COLO668 (cell line): ENCODE measurements at regions not wholly inside any gene's neighbourhood (a gene's known extent, or its start where the extent isn't known, plus 50 kb on each side); places are given as distances from the start of the nearest gene placed in this dataset.
"Not testable (repeated sequence)": the region's sequence is repeated elsewhere in the genome, so short reads cannot be mapped to it uniquely, and the experiment has no call there.

Experiments
- DNase-seq: peaks from one replicate; lab custom pipeline; 2025; ENCODE audit not compliant: unreplicated experiment; lab: John Stamatoyannopoulos, UW

DNA sequence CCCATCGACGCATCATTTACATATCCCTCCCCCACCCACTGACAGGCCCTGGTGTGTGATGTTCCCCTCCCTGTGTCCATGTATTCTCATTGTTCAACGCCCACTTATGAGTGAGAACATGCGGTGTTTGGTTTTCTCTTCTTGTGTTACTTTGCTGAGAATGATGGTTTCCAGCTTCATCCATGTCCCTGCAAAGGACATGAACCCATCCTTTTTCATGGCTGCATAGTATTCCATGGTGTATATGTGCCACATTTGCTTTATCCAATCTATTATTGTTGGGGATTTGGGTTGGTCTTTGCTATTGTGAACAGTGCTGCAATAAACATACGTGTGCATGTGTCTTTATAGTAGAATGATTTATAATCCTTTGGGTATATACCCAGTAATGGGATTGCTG lies 243.3 kb downstream of the TTC6 start:
- DNase-seq, result not testable (repeated sequence)

DNA sequence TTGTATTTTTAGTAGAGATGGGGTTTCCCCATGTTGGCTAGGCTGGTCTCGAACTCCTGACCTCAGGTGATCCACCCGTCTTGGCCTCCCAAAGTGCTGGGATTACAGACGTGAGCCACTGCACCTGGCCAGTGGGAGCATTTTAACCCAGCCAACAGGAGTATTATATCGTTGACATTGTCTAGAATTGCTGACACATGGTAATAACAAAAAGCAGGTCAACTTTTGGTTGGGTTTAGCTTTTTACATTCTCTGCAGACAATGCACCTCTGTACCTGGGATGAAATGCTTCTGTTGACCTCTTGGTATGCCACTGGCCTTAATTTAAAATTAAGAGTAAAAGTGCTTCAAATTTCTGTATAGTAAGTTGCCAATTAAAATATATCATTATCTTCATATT lies 245.6 kb downstream of the TTC6 start:
- DNase-seq, result not testable (repeated sequence)

DNA sequence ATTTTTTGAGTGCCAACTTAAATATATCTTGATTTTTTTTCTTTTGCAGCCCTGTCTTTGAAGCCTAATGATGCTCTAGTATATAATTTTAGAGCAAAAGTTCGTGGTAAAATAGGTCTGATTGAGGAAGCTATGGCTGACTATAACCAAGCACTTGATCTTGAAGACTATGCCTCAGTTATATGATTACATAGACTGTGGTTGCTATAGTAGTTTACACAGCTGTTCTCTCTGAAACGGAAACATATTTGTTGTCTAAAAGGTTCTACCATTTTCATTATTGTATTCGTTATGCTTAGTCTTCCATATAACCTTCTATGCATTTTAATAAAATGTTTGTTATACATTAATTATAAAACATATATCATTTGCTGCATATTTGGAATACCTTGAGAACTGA lies 246.7 kb downstream of the TTC6 start:
- no peak for DNase-seq

DNA sequence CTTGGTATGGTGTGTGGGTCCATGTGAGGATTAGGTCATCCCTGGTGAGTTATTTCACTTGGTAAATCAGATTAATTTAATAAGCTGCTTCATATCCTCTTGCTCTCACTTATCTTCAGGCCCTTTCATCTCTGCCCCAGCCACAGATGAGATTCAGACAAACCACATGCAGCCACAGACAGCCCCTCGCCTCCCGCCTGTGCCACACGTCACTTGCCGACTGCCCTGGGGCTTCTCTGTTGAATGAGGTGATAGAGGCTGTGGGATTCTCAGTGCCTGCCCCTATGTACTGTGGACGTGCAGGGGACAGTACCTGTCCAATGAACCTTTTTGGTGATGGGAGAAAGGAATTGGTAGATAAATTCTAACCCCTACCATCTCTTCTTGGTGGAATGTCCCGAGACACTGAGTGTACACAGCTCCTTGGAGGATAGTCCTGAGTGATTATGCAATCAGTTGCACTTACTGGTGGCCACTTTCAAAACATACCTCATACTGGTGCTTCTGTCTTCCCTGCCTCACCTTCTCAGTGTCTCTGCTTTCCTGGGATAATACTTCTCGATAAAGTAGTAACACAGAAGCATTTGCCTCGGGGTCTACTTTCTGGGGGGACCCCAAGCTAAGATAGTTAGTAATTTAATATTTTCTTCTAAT lies 248.7 kb downstream of the TTC6 start:
- DNase-seq, result no peak

DNA sequence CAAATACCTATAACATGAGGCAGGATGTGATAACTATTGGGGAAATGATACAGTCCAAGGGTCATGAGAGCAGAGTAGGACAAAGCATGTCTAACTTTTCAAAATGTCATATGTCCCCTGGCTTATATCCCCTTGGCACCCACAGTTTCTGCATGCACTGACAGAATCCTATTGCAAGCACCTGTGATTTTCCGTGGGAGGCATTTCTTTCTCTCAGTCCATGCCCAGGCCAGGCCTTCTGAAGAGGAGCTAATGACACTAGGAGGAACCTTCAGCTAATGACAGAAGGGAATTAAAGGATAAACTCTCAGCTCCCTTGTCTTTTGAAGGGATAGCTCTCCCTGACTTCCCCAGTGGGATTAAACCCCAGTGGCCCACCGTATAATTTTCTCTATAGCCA lies 249.2 kb downstream of the TTC6 start:
- no peak for DNase-seq

DNA sequence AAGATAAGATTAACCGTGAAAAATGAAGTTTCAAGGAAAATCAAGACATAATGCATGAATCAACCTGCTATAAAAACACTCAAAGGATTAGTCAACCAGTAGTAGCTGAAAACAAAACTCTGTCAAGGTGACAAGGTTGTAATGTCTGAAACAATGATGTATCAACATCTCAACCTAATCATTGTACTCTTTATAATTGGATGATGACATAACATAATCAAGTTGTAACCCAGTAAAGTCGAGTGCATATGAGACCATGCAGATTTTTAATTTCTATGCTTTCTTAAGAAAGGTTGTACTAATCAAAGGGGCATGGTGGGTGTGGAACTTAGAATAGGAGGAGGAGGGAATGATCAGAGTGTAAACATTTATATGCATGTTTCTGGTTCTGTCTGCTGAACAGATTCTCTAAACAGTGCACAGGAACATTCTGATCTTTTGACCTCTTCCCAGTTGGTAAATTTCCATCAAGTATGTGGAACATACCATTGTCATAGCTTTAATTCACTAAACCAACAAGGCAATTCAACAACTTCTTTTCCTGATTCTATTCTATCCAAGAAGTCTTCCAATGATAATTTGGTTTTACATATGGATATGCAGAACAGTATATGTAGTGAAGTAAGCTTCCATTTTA lies 253.7 kb downstream of the TTC6 start:
- no peak for DNase-seq

DNA sequence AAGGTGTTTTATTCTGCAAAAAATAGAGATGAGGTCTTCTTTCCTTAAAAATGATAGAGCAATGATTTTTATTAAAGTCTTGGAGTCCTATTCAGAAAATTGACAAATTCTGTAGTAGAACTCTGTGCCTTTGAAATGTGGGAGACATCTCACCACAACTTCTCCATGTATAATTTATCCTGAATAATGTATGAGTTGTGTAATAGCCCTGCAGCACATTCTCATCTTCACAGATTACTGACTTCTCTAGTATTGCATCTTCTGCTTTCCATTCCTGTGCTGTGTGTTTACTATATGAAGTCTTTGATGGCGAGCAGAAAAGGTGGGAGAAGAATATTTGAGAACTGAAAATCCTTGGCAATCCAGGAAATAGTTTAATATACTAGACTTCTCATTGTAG lies 255.6 kb downstream of the TTC6 start:
- no peak for DNase-seq

DNA sequence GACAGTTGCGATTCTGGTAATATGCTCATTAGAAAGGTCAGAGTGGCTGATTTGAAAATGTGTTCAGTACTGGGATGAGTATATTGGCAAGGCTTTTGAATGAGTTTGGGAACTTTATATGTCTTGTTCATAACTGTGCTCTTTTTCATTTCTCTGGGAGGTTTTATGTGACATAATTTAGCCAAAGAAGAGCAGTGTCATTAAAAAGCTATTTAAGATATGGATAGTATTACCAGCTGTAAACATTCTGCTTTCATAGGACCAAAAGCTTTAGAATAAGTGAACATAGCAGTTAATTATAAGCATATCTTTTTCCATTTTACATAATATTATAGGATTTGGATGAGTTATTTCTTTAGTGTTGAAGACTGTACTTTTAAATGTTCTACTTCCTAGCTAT lies 260.4 kb downstream of the TTC6 start:
- no peak for DNase-seq

DNA sequence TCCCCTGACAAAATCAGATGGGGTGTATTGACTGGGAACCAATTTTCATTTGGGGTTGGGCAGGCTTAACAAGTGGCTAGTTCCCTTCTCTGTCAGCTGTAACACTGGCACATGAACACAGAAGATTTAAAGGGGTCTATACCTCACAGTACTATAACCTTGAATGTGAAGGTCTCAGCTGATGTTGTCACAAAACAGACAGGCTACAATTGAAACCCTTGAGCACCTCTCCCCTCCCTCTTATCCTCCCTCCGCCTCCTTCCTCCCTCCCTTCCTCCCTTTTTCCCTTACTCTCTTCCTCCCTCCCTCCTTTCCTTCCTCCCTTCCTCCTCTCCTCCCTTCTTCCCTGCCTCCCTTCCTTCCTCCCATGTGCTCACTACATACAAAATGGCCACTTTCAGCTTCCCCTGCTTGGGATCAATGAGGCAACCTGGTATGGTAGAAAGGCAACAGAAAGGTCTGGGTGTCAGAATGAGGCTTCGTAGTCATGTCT lies 262.4 kb downstream of the TTC6 start:
- no peak for DNase-seq

DNA sequence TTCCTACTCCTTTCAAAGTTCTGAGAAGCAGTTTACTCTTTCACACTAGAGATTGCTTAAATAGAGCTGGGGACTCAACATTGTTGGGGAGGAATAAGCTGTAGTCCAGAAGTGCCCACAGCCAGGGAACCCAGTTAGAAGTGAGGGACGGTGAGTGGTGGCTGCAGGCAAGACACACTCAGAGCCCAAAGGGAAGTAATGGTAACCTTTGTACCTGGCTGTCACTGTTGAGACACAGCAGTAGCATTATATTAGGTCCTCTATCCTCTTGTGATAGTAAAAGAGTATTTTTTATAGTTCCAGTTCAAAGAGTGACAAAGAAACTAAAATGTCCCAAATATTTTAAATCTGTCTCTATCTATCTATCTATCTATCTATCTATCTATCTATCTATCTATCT lies 263.3 kb downstream of the TTC6 start:
- DNase-seq, result no peak

DNA sequence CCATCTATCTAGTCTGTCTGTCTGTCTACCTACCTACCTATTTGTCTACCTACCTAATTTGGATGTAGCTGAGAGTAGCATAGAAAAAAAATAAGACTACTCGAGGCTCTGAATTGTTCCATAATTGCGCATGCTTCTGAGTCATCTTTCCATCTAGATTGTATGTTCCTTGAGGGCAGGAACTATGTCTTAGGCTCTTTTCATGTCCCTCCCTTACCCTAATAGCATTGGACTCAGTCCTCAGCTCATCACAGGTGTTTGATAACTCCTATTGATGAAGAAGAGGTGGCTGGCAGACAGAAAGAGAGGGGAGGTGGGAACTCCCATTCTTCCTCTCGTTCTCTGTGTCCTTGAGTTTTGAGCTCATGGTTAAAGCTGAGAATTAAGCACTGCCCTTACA lies 263.7 kb downstream of the TTC6 start:
- DNase-seq, result no peak

DNA sequence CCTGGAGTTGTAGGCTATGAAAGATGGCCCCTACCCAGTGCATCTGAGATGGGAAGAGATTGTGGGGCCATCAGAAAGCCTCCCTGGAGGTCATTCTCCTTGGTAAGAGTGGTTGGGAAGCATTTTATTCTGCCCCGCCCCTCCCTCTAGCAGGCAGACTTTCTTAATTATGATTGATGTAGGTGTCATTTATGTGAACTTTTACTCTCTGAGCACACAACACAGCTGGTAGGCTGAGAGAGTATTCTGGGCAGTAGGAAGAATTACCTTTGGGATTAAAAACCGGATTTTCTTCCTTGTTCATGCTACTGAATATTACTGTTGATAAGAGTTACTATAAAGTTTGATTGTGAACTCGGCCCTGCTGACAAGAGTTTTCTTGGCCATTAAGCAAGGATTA lies 266.8 kb downstream of the TTC6 start:
- no peak for DNase-seq

DNA sequence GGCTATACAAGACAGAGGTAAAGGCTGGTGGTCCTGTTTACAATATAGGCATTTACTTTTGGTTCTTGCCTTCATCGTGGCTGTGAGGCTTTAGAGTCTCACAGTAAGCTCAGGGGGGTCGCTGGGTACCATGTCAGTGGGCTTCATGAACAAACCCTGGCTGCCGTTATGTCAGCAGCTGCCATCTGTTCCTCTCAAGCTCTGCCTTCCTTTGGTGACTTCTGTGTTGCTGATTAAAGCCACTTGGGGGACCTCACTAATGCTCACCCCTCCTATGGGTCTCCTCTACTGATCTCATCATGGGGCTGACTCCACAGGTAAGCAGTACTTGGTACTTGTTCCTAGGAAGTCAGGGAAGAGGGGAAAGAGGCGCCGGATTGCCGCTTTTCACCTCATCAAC lies 268.7 kb downstream of the TTC6 start:
- DNase-seq, result no peak

DNA sequence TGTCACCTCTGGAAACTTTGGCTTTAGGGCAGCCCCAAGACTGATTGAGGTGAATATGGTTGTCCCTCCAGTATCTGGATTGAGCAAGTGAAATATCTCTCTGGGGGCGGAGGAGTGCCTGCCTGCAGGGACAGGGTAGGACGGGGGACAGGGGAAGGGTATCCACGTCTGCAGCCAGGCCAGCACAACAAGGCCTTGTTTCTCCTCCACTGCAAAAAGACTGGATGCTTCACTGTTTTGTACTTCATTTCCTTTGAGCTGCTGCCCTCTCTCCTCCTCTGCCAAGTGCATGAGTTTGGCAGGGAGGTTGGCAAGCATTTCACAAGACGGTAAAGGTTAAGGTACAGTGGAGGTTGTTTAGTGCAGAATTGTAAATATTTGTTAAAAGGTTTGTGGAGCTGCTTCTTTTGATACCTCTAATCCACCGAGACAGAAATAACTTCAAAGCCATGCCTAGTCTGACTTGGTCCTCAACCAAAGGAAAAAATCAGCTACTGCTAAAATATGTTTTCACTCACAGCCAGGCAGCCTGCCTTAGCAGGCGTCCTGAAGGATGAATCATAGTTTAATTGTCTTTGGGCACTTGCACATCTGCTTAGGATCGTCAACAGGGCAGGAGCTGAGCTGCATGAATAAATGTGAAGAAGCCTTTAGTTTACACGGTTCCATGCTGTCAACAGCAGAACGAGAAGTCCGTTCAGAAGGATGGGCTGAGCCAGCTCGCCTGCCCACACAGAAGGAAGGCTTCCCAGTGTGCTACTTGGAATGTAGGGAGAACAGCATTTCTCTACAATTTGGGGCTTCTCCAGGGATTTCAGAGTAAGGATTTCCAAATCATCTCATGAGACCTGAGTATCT lies 269.7 kb downstream of the TTC6 start:
- DNase-seq, result no peak

DNA sequence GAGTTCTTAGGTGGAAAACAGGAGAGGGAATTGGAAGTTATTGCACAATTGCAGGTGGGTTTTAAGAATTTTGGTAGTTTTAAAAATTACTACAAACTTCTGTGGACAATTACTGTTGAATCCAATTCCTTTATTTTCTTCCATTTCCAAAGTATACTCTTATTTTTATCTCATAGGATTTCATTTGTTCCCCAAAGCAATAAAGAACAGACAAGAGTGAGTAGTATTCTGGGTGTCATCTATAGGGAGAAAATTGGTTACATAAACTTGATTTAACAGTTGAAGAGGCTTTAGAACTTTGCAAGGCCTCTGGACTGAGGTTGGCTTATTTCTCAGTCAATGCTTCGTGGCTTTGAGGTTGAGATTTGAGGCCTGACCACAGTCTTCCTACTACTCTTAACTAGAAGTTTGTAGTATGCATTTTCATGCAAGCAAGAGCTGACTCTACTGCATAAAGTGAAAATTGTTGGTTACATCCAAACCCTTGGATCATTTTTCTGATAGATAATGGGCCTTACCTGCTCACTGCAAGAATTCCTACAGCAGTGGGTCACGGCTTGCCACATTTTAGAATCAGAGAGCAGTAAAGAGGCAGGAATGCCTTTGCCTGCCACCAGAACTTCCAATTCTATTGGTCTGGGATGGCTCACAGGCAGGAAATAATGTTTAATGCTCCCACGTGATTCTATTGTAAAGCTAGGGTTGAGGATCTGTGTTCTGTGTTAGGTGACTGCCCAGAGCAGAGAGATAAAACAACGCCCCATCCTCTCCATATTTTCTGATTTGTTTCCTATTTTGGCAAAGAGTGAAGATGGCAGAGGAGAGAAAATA lies 270.5 kb downstream of the TTC6 start:
- no peak for DNase-seq

DNA sequence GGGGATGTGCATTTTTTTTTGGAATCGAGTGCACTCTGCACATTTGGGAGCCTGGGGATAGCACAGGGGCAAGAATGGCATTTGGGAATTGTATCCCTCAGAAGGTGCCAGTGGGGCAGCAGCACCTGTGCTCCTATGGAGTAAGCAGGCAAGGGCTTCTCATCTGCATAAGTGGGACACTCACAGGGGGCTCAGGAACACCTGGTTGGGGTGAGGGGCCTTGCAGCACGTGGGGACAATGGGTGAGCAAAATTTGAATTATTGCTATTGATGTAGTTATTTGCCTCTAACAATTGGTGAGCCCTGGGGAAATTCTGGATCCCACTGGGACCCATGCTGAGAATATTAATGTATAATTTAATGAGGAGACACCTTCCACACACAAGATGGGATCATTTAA lies 274.2 kb downstream of the TTC6 start:
- no peak for DNase-seq

DNA sequence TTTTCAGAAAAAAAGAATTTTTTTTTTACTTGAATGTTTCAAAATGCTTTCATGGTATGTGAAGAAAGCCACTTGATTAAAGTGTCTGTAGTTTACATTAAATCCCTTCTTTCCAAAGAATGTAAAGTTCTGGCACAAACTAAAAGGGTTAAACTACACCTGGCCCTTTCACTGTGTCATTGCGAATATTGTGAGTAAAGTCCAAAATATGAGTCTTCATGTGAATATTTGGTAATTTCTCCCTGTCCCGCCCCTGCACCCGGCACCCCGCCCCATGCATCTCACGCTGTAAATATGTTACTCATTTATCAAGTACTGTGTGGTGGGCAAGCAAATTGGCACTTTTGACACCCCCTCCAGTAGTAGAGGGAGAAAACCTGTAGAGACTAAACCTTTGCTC lies 274.7 kb downstream of the TTC6 start:
- no peak for DNase-seq

DNA sequence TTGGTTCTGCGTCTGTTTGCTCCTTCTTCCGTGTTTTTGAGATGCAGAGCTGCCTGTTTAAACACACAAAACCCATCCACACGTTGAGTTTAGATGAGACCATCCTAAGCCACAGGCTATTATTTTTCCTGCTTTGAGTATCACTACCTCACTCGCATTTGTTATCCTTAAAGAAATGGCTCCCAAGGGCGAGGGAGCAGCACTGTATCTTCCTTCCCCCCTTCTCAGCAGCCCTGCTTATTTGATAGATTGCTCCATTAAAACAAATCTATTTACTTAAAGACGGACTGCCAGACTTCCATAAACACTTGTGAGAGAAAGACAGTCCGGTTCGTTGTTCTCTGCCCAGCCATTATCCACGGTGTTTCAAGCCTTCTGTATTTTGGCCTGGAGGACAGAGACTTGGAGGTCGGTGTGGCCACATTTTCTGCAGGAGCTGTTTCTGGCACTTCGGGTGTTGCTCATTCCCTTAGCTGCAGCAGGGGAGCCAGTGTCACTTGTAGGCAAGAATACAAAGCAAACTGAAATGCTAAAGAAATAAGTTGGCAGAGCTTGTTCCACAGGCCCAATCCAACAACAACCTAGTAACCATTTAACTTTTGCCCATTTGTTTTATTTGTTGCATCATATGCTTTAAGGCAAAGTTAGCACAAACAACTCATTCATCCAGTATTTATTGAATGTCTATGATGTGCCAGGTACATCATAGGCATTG lies 275.4 kb downstream of the TTC6 start:
- no peak for DNase-seq

DNA sequence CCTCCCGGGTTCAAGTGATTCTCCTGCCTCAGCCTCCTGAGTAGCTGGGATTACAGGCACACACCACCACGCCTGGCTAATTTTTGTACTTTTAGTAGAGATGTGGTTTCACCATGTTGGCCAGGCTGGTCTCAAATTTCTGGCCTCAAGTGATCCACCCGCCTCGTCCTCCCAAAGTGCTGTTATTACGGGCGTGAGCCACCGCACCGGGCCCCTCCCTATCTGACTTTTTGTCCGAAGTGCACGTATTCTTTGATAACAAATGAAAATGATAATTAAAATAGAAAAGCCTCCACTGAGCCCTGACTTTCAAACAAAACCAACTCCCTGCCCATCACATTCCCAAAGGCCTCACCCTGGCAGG lies 278.6 kb downstream of the TTC6 start:
- not testable (repeated sequence) for DNase-seq

DNA sequence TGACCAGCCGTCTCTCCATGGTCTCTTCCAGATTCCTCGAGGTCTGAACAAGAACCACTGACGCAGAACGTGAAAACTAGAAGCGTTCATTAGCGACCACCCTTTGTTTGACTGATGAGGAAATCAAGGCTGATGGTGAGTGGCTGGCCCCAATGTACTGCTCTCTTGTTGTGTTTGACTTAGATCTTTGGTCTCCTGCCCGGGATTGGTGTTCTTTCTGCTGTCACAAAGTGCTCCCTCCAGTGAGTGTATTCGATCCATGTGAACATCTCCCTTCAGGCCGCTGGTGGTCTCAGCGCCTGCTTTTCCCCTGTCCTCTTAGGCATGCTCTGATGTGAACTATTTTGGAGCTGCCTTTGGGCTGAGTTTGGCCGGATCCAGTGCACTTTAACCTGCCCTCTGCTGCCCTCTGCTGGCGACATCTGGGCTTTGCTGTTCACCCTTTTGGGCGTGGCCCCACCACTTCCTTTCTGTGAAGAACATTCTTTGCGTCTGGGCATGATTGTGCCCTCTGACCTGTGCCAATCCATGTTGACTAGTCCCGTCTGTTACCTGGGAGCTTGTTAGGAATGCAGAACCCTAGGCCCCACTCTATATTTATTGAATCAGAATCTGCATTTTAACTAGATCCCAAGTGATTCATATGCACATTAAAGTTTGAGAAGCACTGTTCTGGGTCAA lies 279.1 kb downstream of the TTC6 start:
- peak; percentile 87 for DNase-seq
